GM18909 (cell line): ENCODE measurements at regions not wholly inside any gene's neighbourhood (a gene's known extent, or its start where the extent isn't known, plus 50 kb on each side); places are given as distances from the start of the nearest gene placed in this dataset.
"Not testable (repeated sequence)": the region's sequence is repeated elsewhere in the genome, so short reads cannot be mapped to it uniquely, and the experiment has no call there.

Experiments
- ATAC-seq: cut with Tn5 transposase; IDR thresholded peaks from one replicate; pipeline ENCODE4 v1.9.1; 2021; ENCODE audit warnings: mild to moderate bottlenecking; ENCODE audit not compliant: unreplicated experiment, poor library complexity

DNA sequence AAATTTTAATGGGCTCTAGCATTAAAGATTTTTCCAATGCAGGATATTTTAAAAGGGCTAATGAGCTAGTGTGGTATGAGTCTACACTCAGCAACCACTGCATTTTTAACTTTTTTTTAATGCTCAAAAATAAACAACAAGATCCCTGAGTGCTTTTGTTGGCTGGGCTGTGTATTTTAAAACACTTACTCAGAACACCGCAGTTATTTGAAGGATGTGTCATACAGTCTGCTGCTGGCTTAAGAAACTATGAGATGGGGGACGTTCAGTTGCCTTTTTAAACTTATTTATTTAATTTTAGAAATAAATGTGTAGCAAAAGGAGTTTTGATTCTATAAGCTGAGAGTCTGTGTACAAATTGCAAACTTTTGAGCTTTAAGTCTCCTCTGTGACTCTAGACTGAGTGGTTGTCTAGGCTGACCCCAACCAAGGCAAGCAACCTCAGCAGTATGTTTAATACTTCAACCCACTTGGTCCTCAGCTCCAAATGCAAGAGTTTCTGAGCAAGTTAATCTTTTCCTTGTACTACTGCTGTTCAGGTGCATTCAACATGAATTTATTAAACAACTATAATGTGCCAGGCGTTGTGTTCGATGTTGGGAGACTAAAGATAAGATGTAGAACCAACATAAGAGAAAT, 278.6 kb upstream of the DIPK2B start:
- ATAC-seq, result no peak

DNA sequence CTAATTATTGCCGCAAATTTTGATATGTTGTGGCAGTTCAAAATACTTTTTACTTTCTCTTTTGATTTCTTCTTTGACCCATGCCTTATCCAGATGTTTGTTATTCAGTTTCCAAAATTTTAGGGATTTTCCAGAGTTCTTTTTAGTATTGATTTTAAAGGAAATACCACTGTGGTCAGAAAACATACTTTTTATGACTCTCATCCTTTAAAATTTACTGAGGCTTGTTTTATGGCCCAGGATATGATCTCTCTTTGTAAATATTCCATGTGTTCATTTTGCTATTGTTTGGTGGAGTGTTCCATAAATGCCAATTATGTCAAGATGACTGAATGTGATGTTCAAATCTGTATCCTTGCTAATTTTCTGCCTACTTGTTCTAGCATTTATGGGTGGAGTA, 272.3 kb upstream of the DIPK2B start:
- no peak for ATAC-seq

- not testable (repeated sequence) for ATAC-seq
Measured at GRCh38 chrX:45467537-45467936, 266.9 kb upstream of the DIPK2B start.

DNA sequence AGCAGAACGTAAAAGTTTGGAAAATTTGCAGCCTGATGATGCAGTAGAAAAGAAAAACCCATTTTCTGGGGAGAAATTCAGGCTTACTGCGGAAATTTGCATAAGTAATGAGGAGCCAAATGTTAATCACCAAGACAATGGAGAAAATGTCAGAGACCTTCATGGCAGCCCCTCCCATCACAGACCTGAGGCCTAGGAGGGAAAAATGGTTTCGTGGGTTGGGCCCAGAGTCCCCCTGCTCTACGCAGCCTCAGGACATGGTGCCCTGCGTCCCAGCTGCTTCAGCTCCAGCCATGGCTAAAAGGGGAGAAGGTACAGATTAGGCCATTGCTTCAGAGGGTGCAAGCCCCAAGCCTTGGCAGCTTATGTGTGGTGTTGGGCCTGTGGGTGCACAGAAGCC, 255.1 kb upstream of the DIPK2B start:
- not testable (repeated sequence) for ATAC-seq

DNA sequence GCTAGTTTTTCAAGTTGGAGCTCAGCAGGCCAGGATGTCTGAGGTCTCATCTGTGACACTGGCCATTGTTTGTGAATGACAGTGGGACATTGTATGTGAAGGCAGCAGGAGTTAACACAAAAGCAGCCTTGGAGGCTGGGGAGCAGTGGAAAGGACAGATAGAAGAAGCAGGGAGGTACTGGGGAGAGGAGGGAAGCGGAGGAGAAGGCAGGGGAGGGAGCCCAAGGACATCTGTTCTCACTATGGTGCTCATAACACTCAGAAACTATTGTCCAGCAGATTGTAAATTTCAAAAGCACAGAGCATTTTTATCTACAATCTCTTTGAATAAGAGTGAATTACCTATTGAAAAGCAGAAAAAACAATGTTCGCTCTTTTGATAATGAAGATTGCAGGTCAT, 253.6 kb upstream of the DIPK2B start:
- no peak for ATAC-seq

GRCh38 chrX:45449982-45450381, 249.3 kb upstream of the DIPK2B start:
- no peak for ATAC-seq

- ATAC-seq, result no peak
Measured at GRCh38 chrX:45447995-45448394, 247.3 kb upstream of the DIPK2B start.

- ATAC-seq, result no peak
Measured at GRCh38 chrX:45447331-45447730, 246.7 kb upstream of the DIPK2B start.

GRCh38 chrX:45445745-45446412, 245.2 kb upstream of the DIPK2B start:
- no peak for ATAC-seq

- ATAC-seq, result no peak
Measured at GRCh38 chrX:45437186-45437585, 236.5 kb upstream of the DIPK2B start.

DNA sequence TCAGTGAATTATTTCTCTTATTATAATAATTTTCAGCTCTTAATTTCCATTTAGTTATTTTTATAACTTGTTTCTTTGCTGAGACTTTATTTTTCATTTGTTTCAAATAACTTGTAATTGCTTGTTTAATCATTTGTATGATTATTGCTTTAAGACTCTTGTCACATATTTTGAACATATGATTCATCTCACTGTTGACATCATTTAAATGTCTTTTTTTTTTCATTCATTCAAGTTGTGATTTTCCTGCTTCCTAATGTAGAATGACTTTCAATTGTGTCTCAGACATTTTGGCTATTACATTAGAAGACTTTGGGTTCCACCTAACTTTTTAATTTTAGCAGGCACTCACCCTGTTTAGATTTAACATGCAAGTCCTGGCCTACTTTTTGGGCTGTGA, 234.8 kb upstream of the DIPK2B start:
- no peak for ATAC-seq

- ATAC-seq, result no peak
Measured at GRCh38 chrX:45434231-45434630, 233.6 kb upstream of the DIPK2B start.

DNA sequence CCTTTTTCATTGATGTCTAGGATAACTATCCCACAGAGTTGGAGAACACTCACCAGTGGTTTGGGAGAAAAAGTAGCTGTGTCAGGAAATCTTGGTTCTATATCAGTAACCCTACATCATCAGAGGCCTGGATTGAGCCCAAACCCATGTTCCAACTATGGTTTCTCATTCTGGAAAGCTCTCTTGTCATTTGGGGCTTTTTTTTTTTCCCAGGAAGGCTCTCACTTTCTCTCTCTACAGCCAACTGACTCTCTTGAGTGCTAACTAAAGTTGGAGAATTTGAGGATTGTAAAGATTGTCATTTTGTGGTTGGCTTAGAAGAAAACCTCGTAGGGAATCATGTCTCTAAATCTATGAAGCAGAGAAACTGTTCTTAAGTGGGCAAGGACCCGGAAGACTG, 228.2 kb upstream of the DIPK2B start:
- no peak for ATAC-seq

GRCh38 chrX:45424326-45424725, 223.7 kb upstream of the DIPK2B start:
- no peak for ATAC-seq

GRCh38 chrX:45422216-45422925, 221.7 kb upstream of the DIPK2B start:
- no peak for ATAC-seq

DNA sequence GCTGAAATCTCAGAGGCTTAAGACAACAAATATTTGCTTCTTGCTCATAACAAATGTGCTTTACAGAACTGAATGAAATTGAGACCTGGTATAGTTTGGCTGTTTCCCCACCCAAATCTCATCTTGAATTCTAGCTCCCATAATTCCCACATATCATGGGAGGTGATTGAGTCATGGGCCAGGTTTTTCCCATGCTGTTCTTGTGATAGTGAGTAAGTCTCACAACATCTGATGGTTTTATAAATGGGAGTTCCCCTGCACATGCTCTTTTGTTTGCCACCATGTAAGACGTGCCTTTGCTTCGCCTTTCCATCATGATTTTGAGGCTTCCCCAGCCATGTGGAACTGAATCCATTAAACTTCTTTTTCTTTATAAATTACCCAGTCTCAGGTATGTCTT, 221.1 kb upstream of the DIPK2B start:
- no peak for ATAC-seq

- no peak for ATAC-seq
Measured at GRCh38 chrX:45404206-45404605, 203.5 kb upstream of the DIPK2B start.

DNA sequence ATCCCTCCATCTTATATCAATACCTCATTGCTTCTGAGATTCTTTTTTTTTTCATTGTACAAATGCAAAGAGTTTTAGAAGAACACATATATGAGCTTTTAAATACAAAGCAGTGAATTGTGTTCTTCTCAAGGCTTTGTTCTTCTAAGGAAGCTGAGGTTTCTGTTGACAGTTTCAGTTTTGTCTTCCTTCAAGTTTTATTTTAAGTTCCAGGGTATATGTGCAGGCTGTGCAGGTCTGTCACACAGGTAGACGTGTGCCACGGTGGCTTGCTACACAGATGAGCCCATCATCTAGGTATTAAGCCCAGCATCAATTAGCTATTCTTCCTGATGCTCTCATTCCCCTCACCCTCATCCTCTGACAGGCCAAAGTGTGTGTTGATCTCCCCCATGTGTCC, 201.2 kb upstream of the DIPK2B start:
- no peak for ATAC-seq

- ATAC-seq, result not testable (repeated sequence)
Measured at GRCh38 chrX:45400951-45401725, 200.5 kb upstream of the DIPK2B start.

GRCh38 chrX:45400027-45400779, 199.5 kb upstream of the DIPK2B start:
- no peak for ATAC-seq
